ENCODE measurements at regions not wholly inside any gene's neighbourhood (a gene's known extent, or its start where the extent isn't known, plus 50 kb on each side); places are given as distances from the start of the nearest gene placed in this dataset.

- DNase-seq (ENCODE audit: low spot score) = no peak
Observed at GRCh38 chr22:47651216-47651987, 889.0 kb downstream of the TBC1D22A start.

- DNase-seq (ENCODE audit: low spot score) = no peak
Observed at GRCh38 chr22:47647720-47648119, 885.3 kb downstream of the TBC1D22A start.

- DNase-seq (ENCODE audit: low spot score) = no peak
Observed at GRCh38 chr22:47647181-47647580, 884.7 kb downstream of the TBC1D22A start.

GRCh38 chr22:47645923-47646322 is 883.5 kb downstream of the TBC1D22A start:
- DNase-seq (ENCODE audit: low spot score) = no peak

GRCh38 chr22:47645450-47645914 is 883.0 kb downstream of the TBC1D22A start:
- DNase-seq (ENCODE audit: low spot score) = no peak

GRCh38 chr22:47634347-47634746 is 871.9 kb downstream of the TBC1D22A start:
- DNase-seq (ENCODE audit: low spot score) = no peak

GRCh38 chr22:47633111-47633510 is 870.7 kb downstream of the TBC1D22A start:
- no peak for DNase-seq (ENCODE audit: low spot score)

GRCh38 chr22:47632701-47633100 is 870.3 kb downstream of the TBC1D22A start:
- no peak for DNase-seq (ENCODE audit: low spot score)

GRCh38 chr22:47631571-47632102 is 869.2 kb downstream of the TBC1D22A start:
- peak; percentile 58 for DNase-seq (ENCODE audit: low spot score)

- no peak for DNase-seq (ENCODE audit: low spot score)
Observed at GRCh38 chr22:47630741-47631534, 868.5 kb downstream of the TBC1D22A start.

- no peak for DNase-seq (ENCODE audit: low spot score)
Observed at GRCh38 chr22:47629791-47630655, 867.6 kb downstream of the TBC1D22A start.

GRCh38 chr22:47629273-47629711 is 866.8 kb downstream of the TBC1D22A start:
- DNase-seq (ENCODE audit: low spot score) = no peak

- DNase-seq (ENCODE audit: low spot score) = no peak
Observed at GRCh38 chr22:47628477-47629272, 866.2 kb downstream of the TBC1D22A start.

- no peak for DNase-seq (ENCODE audit: low spot score)
Observed at GRCh38 chr22:47627556-47628253, 865.3 kb downstream of the TBC1D22A start.

GRCh38 chr22:47626428-47627390 is 864.3 kb downstream of the TBC1D22A start:
- peak; percentile 9 for DNase-seq (ENCODE audit: low spot score)

- no peak for DNase-seq (ENCODE audit: low spot score)
Observed at GRCh38 chr22:47625531-47626427, 863.3 kb downstream of the TBC1D22A start.

GRCh38 chr22:47625013-47625385 is 862.5 kb downstream of the TBC1D22A start:
- DNase-seq (ENCODE audit: low spot score) = no peak

Data from HT-29 (cell line).